ENCODE measurements at regions not wholly inside any gene's neighbourhood (a gene's known extent, or its start where the extent isn't known, plus 50 kb on each side); places are given as distances from the start of the nearest gene placed in this dataset.

GRCh38 chr1:234683127-234683860, 73.3 kb upstream of the IRF2BP2 start:
- DNase-seq = no peak

- DNase-seq = no peak
These were observed 72.0 kb upstream of the IRF2BP2 start for GRCh38 chr1:234681990-234682389.

GRCh38 chr1:234681065-234681464, 71.1 kb upstream of the IRF2BP2 start:
- DNase-seq = no peak

- DNase-seq = no peak
These were observed 70.4 kb upstream of the IRF2BP2 start for GRCh38 chr1:234680331-234680904.

- no peak for DNase-seq
These were observed 66.2 kb upstream of the IRF2BP2 start for GRCh38 chr1:234676103-234676594.

- no peak for DNase-seq
These were observed 65.6 kb upstream of the IRF2BP2 start for GRCh38 chr1:234675572-234675971.

GRCh38 chr1:234675006-234675405, 65.0 kb upstream of the IRF2BP2 start:
- no peak for DNase-seq

GRCh38 chr1:234674218-234674815, 64.3 kb upstream of the IRF2BP2 start:
- no peak for DNase-seq

- DNase-seq = no peak
These were observed 62.6 kb upstream of the IRF2BP2 start for GRCh38 chr1:234672349-234673135.

- no peak for DNase-seq
These were observed 61.1 kb upstream of the IRF2BP2 start for GRCh38 chr1:234670967-234671626.

- no peak for DNase-seq
These were observed 59.5 kb upstream of the IRF2BP2 start for GRCh38 chr1:234669499-234669898.

GRCh38 chr1:234668577-234668955, 58.6 kb upstream of the IRF2BP2 start:
- no peak for DNase-seq

- DNase-seq = no peak
These were observed 57.9 kb upstream of the IRF2BP2 start for GRCh38 chr1:234667600-234668576.

- no peak for DNase-seq
These were observed 56.8 kb upstream of the IRF2BP2 start for GRCh38 chr1:234666761-234667160.

GRCh38 chr1:234665975-234666605, 56.1 kb upstream of the IRF2BP2 start:
- no peak for DNase-seq

GRCh38 chr1:234662148-234662547, 52.2 kb upstream of the IRF2BP2 start:
- DNase-seq = no peak

- DNase-seq = no peak
These were observed 51.4 kb upstream of the IRF2BP2 start for GRCh38 chr1:234661317-234661928.

- no peak for DNase-seq
These were observed 50.7 kb upstream of the IRF2BP2 start for GRCh38 chr1:234660536-234661316.

Data from NCI-H1417 treated with DMSO at 0.1 percent for 48 hours (cell line).